ENCODE measurements at regions not wholly inside any gene's neighbourhood (a gene's known extent, or its start where the extent isn't known, plus 50 kb on each side); places are given as distances from the start of the nearest gene placed in this dataset.

DNA sequence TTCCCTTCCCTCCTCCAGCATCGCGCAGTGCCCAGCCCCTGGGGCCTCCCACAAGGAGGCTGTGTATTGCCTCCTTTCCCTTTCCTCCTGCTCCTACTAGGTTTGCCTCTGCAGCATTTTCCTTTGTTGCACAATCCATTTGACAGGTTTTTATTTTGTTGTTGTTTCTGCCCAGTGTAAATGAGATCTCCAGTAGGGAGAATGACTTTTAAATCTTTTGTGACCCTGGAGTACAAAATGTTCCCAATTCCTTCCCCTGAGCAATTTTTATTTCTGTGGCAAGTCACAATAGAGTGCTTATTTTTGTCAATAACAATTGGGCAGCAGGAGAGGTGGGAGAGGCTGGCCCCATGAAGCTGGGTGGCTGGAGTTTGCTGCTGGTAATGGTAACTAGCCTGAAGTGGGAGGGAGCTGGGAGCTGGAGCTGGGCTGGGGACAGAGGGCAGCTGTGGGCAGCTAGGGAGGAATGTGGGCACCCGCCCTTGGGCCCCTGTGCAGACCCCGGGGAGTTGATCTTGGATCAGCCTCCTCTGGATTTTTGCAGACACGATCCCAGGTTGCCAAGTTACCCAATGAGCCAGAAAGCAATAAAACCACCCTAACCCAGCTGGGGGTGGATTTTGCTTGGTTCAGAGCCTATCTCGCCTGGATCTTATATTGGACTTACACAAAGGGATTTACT, 160.1 kb downstream of the KTN1 start:
- TF ChIP-seq, protein P1, sequence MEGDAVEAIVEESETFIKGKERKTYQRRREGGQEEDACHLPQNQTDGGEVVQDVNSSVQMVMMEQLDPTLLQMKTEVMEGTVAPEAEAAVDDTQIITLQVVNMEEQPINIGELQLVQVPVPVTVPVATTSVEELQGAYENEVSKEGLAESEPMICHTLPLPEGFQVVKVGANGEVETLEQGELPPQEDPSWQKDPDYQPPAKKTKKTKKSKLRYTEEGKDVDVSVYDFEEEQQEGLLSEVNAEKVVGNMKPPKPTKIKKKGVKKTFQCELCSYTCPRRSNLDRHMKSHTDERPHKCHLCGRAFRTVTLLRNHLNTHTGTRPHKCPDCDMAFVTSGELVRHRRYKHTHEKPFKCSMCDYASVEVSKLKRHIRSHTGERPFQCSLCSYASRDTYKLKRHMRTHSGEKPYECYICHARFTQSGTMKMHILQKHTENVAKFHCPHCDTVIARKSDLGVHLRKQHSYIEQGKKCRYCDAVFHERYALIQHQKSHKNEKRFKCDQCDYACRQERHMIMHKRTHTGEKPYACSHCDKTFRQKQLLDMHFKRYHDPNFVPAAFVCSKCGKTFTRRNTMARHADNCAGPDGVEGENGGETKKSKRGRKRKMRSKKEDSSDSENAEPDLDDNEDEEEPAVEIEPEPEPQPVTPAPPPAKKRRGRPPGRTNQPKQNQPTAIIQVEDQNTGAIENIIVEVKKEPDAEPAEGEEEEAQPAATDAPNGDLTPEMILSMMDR (IDR thresholded peaks at IDR 0.05; ENCODE audit: borderline replicate concordance, extremely low read depth, low read length, poor library complexity, severe bottlenecking), result no peak
- TF ChIP-seq EZH2 (IDR thresholded peaks at IDR 0.05; ENCODE audit: borderline replicate concordance, low read depth, low read length, severe bottlenecking), result no peak

Measured in DND-41 (cell line).